HG03159 (cell line): ENCODE measurements at regions not wholly inside any gene's neighbourhood (a gene's known extent, or its start where the extent isn't known, plus 50 kb on each side); places are given as distances from the start of the nearest gene placed in this dataset.

Source experiments
- ATAC-seq: cut with Tn5 transposase; IDR thresholded peaks from one replicate; pipeline ENCODE4 v1.9.1; 2021; ENCODE audit warnings: mild to moderate bottlenecking, moderate library complexity; ENCODE audit not compliant: unreplicated experiment

GRCh38 chr10:59125666-59126065 is 50.8 kb upstream of the PHYHIPL start:
- no peak for ATAC-seq

- no peak for ATAC-seq
Observed at GRCh38 chr10:59126261-59126660, 50.2 kb upstream of the PHYHIPL start.
